ENCODE measurements at regions not wholly inside any gene's neighbourhood (a gene's known extent, or its start where the extent isn't known, plus 50 kb on each side); places are given as distances from the start of the nearest gene placed in this dataset.

- DNase-seq (ENCODE audit: low spot score): no peak
- TF ChIP-seq CTCF (IDR thresholded peaks at IDR 0.05; ENCODE audit: extremely low read depth, missing control alignments): no peak
Measured at GRCh38 chr7:114788706-114789105, 133.2 kb upstream of the MDFIC start.

- no peak for TF ChIP-seq CTCF (IDR thresholded peaks at IDR 0.05; ENCODE audit: extremely low read depth, missing control alignments)
- DNase-seq (ENCODE audit: low spot score): no peak
Measured at GRCh38 chr7:114789161-114789560, 132.7 kb upstream of the MDFIC start.

DNA sequence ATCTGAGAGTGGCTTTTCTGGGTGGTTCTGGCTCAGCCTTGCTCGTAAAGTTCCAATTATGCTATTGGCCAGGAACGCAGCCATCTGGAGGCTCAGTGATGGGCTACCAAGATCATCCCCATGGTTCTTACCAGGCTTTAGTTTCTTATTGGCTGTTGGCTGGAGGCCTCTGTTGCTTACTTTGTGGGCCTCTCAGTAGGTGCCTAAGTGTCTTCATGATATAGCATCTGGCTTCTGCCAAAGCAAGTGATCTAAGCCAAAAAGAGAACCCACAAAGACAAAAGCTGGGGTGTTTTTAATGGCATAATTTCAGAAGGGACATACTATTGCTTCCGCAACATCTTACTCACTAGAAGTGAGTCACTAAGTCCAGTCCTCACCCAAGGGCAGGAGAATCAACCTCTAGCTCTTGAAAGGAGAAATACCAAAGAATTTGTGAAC, 132.0 kb upstream of the MDFIC start:
- DNase-seq (ENCODE audit: low spot score): no peak
- TF ChIP-seq CTCF (IDR thresholded peaks at IDR 0.05; ENCODE audit: extremely low read depth, missing control alignments): no peak

GRCh38 chr7:114790521-114790920, 131.4 kb upstream of the MDFIC start:
- DNase-seq (ENCODE audit: low spot score): no peak
- TF ChIP-seq CTCF (IDR thresholded peaks at IDR 0.05; ENCODE audit: extremely low read depth, missing control alignments): no peak

DNA sequence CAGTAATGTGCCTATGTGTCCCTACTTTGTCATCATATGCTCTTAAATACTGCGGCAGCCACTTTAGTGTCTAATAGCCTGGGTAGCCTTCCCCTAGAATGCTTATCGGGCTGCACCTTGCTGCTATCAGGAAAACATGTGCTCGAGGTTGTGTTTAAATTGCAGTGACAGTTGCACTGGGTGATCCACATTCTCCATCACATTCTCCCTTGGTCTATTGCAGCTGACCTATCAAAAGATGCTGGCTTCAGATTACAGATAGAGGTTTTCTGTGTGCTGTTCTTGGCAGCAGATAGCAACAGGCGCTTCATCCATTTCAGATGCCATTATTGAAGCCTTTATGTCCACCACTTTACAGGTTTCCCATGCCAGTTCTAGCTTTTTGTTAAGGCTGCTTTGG, 130.1 kb upstream of the MDFIC start:
- no peak for DNase-seq (ENCODE audit: low spot score)
- TF ChIP-seq CTCF (IDR thresholded peaks at IDR 0.05; ENCODE audit: extremely low read depth, missing control alignments): no peak

DNA sequence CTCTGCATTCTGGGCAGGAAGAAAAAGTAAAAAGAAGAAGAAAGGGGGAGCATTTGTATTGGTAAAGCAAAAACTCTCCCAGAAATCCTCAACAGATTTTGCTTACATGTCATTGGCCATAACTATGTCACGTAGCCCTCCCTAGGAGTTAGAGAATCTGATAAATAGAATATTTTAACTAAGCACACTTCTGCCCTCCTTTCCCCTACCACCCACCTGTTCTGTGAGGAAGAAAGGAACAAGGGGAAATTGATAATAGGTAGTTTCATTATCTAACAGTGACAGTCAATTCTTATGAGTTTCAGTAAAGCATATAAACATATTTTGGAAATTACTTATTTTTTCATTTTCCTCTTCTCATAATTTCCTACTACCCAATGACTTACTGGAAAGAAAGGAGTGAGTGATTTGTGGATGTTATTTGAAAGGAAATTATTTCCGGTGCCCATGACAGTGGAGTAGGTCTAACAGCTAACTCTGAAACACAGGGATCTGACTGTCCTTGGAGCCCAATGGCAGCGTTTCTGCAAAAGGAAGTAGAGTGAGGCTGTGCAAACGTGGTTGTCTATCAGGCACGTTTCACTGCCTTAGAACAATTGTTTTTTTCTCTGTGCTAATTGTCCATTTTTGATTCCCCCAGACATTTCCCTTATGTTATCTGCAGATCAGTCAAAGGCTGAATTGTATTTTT, 128.6 kb upstream of the MDFIC start:
- no peak for TF ChIP-seq CTCF (IDR thresholded peaks at IDR 0.05; ENCODE audit: extremely low read depth, missing control alignments)
- no peak for DNase-seq (ENCODE audit: low spot score)

- TF ChIP-seq CTCF (IDR thresholded peaks at IDR 0.05; ENCODE audit: extremely low read depth, missing control alignments): no peak
- DNase-seq (ENCODE audit: low spot score): no peak
Measured at GRCh38 chr7:114795475-114795874, 126.4 kb upstream of the MDFIC start.

All from GM20000 (cell line).